Epithelial cell of esophagus (primary cell): ENCODE measurements at regions not wholly inside any gene's neighbourhood (a gene's known extent, or its start where the extent isn't known, plus 50 kb on each side); places are given as distances from the start of the nearest gene placed in this dataset.

ENCODE experiments used
- DNase-seq: peaks from one replicate; pipeline ENCODE4 v3.0.0; 2010; ENCODE audit warnings: low read depth
- H3K4me3 ChIP-seq: 2 replicates; pipeline ENCODE4 v1.5.1; 2011; ENCODE audit warnings: mild to moderate bottlenecking, low read length, control low read depth
- TF ChIP-seq, protein P1 (sequence below): IDR thresholded peaks from 2 replicates; pipeline ENCODE4 v1.5.1; 2011; ENCODE audit warnings: low read depth, mild to moderate bottlenecking, low read length, control low read depth, inconsistent platforms; ENCODE audit not compliant: insufficient read depth; ENCODE audit errors: missing control alignments

DNA sequence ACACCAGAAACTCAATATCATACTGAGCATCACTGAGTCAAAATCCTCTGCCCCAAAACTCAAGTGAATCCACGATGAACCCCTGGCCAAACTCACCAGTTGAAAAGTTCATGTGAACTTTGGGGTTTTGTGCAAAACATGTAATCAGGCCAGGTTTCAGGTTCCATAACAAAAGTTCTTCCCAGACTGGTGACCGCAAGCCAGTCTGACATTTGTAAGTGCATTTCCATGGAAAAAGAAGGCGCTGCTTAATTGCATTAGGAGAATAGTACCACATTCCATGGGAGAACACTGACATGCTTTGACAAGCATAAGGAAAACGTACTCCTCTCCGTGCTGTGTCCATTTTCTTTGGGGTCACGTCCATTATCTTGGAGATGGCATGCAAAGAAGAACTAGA, 567.0 kb downstream of the BNC2 start:
- no peak for DNase-seq
- TF ChIP-seq, protein P1, sequence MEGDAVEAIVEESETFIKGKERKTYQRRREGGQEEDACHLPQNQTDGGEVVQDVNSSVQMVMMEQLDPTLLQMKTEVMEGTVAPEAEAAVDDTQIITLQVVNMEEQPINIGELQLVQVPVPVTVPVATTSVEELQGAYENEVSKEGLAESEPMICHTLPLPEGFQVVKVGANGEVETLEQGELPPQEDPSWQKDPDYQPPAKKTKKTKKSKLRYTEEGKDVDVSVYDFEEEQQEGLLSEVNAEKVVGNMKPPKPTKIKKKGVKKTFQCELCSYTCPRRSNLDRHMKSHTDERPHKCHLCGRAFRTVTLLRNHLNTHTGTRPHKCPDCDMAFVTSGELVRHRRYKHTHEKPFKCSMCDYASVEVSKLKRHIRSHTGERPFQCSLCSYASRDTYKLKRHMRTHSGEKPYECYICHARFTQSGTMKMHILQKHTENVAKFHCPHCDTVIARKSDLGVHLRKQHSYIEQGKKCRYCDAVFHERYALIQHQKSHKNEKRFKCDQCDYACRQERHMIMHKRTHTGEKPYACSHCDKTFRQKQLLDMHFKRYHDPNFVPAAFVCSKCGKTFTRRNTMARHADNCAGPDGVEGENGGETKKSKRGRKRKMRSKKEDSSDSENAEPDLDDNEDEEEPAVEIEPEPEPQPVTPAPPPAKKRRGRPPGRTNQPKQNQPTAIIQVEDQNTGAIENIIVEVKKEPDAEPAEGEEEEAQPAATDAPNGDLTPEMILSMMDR, result no peak
- no peak overlapping the region for H3K4me3 ChIP-seq

DNA sequence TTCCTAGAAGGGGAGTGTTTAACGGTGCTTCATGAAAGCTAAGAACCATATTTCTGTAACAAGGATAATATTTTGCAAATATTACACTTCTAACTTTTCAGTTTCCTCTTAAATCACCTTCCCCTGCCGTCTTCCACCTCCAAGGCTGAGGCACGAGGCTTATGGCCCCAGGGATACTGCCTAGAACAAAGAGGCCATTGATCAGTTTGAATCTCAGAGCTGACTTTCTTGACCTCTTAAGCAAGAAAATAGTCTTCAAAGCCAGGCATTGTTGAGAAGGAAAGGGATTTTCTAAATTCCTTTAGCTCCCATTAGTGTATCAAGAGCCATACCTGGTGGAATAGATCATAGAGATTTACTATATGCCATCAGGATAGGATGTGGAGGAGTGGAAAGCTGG, 566.2 kb downstream of the BNC2 start:
- H3K4me3 ChIP-seq, result no peak overlapping the region
- TF ChIP-seq, protein P1, result no peak
- no peak for DNase-seq

- TF ChIP-seq, protein P1, result no peak
- no peak overlapping the region for H3K4me3 ChIP-seq
- no peak for DNase-seq
These were observed 563.9 kb downstream of the BNC2 start for GRCh38 chr9:16306586-16306985.

GRCh38 chr9:16307626-16308195, 562.8 kb downstream of the BNC2 start:
- no peak for DNase-seq
- TF ChIP-seq, protein P1, result no peak
- no peak overlapping the region for H3K4me3 ChIP-seq

- TF ChIP-seq, protein P1, result no peak
- DNase-seq, result no peak
- no peak overlapping the region for H3K4me3 ChIP-seq
These were observed 561.8 kb downstream of the BNC2 start for GRCh38 chr9:16308645-16309044.

- no peak overlapping the region for H3K4me3 ChIP-seq
- DNase-seq, result no peak
- TF ChIP-seq, protein P1, result no peak
These were observed 561.4 kb downstream of the BNC2 start for GRCh38 chr9:16309082-16309468.
